H9 (cell line): ENCODE measurements at regions not wholly inside any gene's neighbourhood (a gene's known extent, or its start where the extent isn't known, plus 50 kb on each side); places are given as distances from the start of the nearest gene placed in this dataset.

Experiments
- DNase-seq: peaks from one replicate; pipeline ENCODE4 v3.0.0-alpha.2; 2017
- H2AFZ ChIP-seq: one replicate; pipeline ENCODE4 v1.6.1; 2013; ENCODE audit warnings: mild to moderate bottlenecking, low read length, control low read depth, moderate library complexity
- H2AK5ac ChIP-seq: 2 replicates; pipeline ENCODE4 v1.6.1; 2013; ENCODE audit warnings: low read length, control low read depth, mixed read lengths; ENCODE audit not compliant: insufficient read length
- H2BK120ac ChIP-seq: one replicate; pipeline ENCODE4 v1.6.1; 2013; ENCODE audit warnings: low read depth, mild to moderate bottlenecking, low read length, control low read depth, inconsistent platforms; ENCODE audit not compliant: poor library complexity, severe bottlenecking
- H2BK12ac ChIP-seq: 2 replicates; pipeline ENCODE4 v1.6.1; 2013; ENCODE audit warnings: low read length, control low read depth, mixed read lengths, low read depth; ENCODE audit not compliant: insufficient read length
- H2BK15ac ChIP-seq: 2 replicates; pipeline ENCODE4 v1.6.1; 2013; ENCODE audit warnings: low read depth, low read length, control low read depth
- H2BK20ac ChIP-seq: one replicate; pipeline ENCODE4 v1.6.1; 2013; ENCODE audit warnings: low read depth, mild to moderate bottlenecking, low read length, control low read depth, inconsistent platforms; ENCODE audit not compliant: poor library complexity, severe bottlenecking
- H2BK5ac ChIP-seq: 2 replicates; pipeline ENCODE4 v1.6.1; 2013; ENCODE audit warnings: low read length, control low read depth, mixed read lengths; ENCODE audit not compliant: insufficient read length
- H3K14ac ChIP-seq: 2 replicates; pipeline ENCODE4 v1.6.1; 2013; ENCODE audit warnings: low read length, control low read depth; ENCODE audit not compliant: insufficient read depth
- H3K18ac ChIP-seq: 2 replicates; pipeline ENCODE4 v1.6.1; 2013; ENCODE audit warnings: low read depth, mild to moderate bottlenecking, mixed read lengths, low read length, control low read depth; ENCODE audit not compliant: insufficient read length
- H3K23ac ChIP-seq: 2 replicates; pipeline ENCODE4 v1.6.1; 2013; ENCODE audit warnings: low read length, control low read depth, mixed read lengths, low read depth; ENCODE audit not compliant: insufficient read length
- H3K23me2 ChIP-seq: 2 replicates; pipeline ENCODE4 v1.6.1; 2013; ENCODE audit warnings: low read depth, mild to moderate bottlenecking, mixed read lengths, low read length, control low read depth; ENCODE audit not compliant: insufficient read length, poor library complexity, severe bottlenecking
- H3K27ac ChIP-seq: 2 replicates; pipeline ENCODE4 v1.5.1; 2013; ENCODE audit warnings: low read length, control low read depth, mixed read lengths, low read depth; ENCODE audit not compliant: insufficient read length
- H3K27me3 ChIP-seq: 2 replicates; pipeline ENCODE4 v1.6.1; 2013; ENCODE audit warnings: low read length, control low read depth, inconsistent platforms; ENCODE audit not compliant: insufficient read depth
- H3K4ac ChIP-seq: 2 replicates; pipeline ENCODE4 v1.6.1; 2013; ENCODE audit warnings: low read depth, mild to moderate bottlenecking, control low read depth, inconsistent platforms, low read length, moderate library complexity
- H3K4me1 ChIP-seq: 2 replicates; pipeline ENCODE4 v1.6.1; 2013; ENCODE audit warnings: low read length, control low read depth, inconsistent platforms; ENCODE audit not compliant: insufficient read depth
- H3K4me2 ChIP-seq: 2 replicates; pipeline ENCODE4 v1.6.1; 2013; ENCODE audit warnings: low read length, control low read depth, mixed read lengths; ENCODE audit not compliant: insufficient read length, insufficient read depth
- H3K56ac ChIP-seq: 2 replicates; pipeline ENCODE4 v1.6.1; 2013; ENCODE audit warnings: low read depth, mild to moderate bottlenecking, mixed read lengths, low read length, control low read depth; ENCODE audit not compliant: insufficient read length
- H3K79me1 ChIP-seq: 2 replicates; pipeline ENCODE4 v1.6.1; 2013; ENCODE audit warnings: low read depth, mild to moderate bottlenecking, moderate library complexity, low read length, control low read depth, inconsistent platforms; ENCODE audit not compliant: insufficient read depth, poor library complexity, severe bottlenecking
- H3K79me2 ChIP-seq: 2 replicates; pipeline ENCODE4 v1.6.1; 2013; ENCODE audit warnings: low read length, control low read depth, inconsistent platforms; ENCODE audit not compliant: insufficient read depth
- H3K9ac ChIP-seq: 2 replicates; pipeline ENCODE4 v1.6.1; 2013; ENCODE audit warnings: low read length, control low read depth, mixed read lengths; ENCODE audit not compliant: insufficient read length; ENCODE audit errors: extremely low read depth
- H3K9me3 ChIP-seq: one replicate; pipeline ENCODE4 v1.6.1; 2013; ENCODE audit warnings: low read depth, low read length, inconsistent platforms; ENCODE audit not compliant: control insufficient read depth
- H3T11ph ChIP-seq: one replicate; pipeline ENCODE4 v1.6.1; 2013; ENCODE audit warnings: mild to moderate bottlenecking, low read length, control low read depth, inconsistent platforms
- H4K20me1 ChIP-seq: one replicate; pipeline ENCODE4 v1.6.1; 2013; ENCODE audit not compliant: control insufficient read depth, insufficient read length, insufficient read depth
- H4K5ac ChIP-seq: 2 replicates; pipeline ENCODE4 v1.6.1; 2013; ENCODE audit warnings: low read depth, mild to moderate bottlenecking, mixed read lengths, low read length, control low read depth; ENCODE audit not compliant: insufficient read length
- H4K8ac ChIP-seq: replicated peaks from 2 replicates; pipeline ENCODE4 v1.6.1; 2013; ENCODE audit warnings: low read length, control low read depth, mixed read lengths, low read depth; ENCODE audit not compliant: insufficient read length
- H4K91ac ChIP-seq: 2 replicates; pipeline ENCODE4 v1.6.1; 2013; ENCODE audit warnings: low read depth, mild to moderate bottlenecking, moderate library complexity, mixed read lengths, low read length, control low read depth; ENCODE audit not compliant: insufficient read length
- H3K27ac Mint-ChIP-seq, 3 experiments: 2 replicates in 2 of 3; 3 replicates in 1 of 3; pipeline ENCODE4 v1.8.0; 2020 to 2021; ENCODE audit warnings: mixed read lengths in 3 of 3, mild to moderate bottlenecking in 1 of 3, moderate library complexity in 1 of 3
- H3K27me3 Mint-ChIP-seq: 2 replicates; pipeline ENCODE4 v1.8.0; 2021; ENCODE audit warnings: low read depth, mild to moderate bottlenecking, moderate library complexity, mixed read lengths
- H3K36me3 Mint-ChIP-seq, 3 experiments: 2 replicates in 2 of 3; 3 replicates in 1 of 3; pipeline ENCODE4 v1.8.0; 2020 to 2021; ENCODE audit warnings: low read depth in 3 of 3, mixed read lengths in 3 of 3; ENCODE audit not compliant: insufficient read depth in 1 of 3
- H3K4me1 Mint-ChIP-seq, 2 experiments: 2 replicates each; pipeline ENCODE4 v1.8.0; 2020; ENCODE audit warnings: mixed read lengths in 2 of 2
- H3K4me3 Mint-ChIP-seq, 2 experiments: 2 replicates in 1 of 2; 3 replicates in 1 of 2; pipeline ENCODE4 v1.8.0; 2020 to 2021; ENCODE audit warnings: mild to moderate bottlenecking in 2 of 2, mixed read lengths in 2 of 2, moderate library complexity in 1 of 2
- H3K9me3 Mint-ChIP-seq, 2 experiments: 2 replicates in 1 of 2; 3 replicates in 1 of 2; pipeline ENCODE4 v1.8.0; 2020; ENCODE audit warnings: mild to moderate bottlenecking in 2 of 2, mixed read lengths in 2 of 2, moderate library complexity in 1 of 2
- WGBS: extraction: QIAGEN DNeasy Blood & Tissue Kit; methylation state at CpG from one replicate; pipeline ENCODE4 v1.1.7; 2013; ENCODE audit warnings: missing lambda C conversion rate, low lambda C conversion rate, mixed read lengths; ENCODE audit not compliant: insufficient read length; ENCODE audit errors: extremely low coverage; 5-methylcytosine and 5-hydroxymethylcytosine counted together
- TF ChIP-seq, protein P1 (sequence below): fragments of 200-600 bp; sonication (generic); conservative IDR thresholded peaks from 3 replicates; pipeline ENCODE4 v1.8.0; 2021; ENCODE audit warnings: antibody characterized with exemption, mild to moderate bottlenecking

DNA sequence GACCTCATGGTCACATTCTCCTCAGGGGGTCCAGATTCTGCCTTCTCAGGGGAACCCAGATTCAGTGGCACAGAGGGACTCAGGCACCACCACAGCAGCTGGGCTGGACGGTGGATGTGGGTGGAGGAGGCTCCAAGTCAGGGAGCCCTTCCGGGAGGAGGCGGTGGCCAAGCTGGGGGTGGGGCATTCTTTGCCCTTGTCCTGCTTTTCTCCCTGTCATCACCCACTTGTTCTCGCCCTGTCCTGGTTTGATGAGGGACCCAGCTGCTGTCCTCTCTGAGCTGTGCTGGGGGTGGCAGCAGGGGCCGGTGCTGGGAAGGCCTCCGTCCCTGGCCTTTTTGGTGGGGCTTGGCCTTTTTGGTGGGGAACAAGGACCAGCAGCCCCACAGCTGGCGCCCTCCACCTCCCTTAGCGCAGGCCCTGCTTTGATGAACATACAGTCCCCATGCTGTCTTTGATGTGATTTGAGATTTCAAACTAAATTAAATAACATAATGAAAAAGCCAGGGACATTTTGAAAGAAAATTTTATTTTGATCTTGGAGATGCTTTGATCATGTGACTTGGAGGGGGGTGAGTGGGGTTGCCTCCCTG, 1168.2 kb downstream of the BRD1 start:
- Histone ChIP-seq H2BK120ac (no peak overlapping the region), H4K91ac (no peak overlapping the region), H3K79me2 (no peaks in the 10 kb centered on the region), H3K23me2 (no peaks in the 10 kb centered on the region), H3K4me1 (no peaks in the 10 kb centered on the region), H3K14ac (no peak overlapping the region; the same call in 1 of the 2 replicates), H3K27me3 (no peaks in the 10 kb centered on the region), H2BK5ac (no peak overlapping the region), H4K8ac (no peak overlapping the region), H3K27ac (no peak overlapping the region), H2AK5ac (no peak overlapping the region), H3K18ac (no peak overlapping the region), H3K23ac (no peak overlapping the region), H3K79me1 (no peaks in the 10 kb centered on the region), H2BK20ac (no peak overlapping the region), H3K9me3 (no peaks in the 10 kb centered on the region), H3K4ac (no peak overlapping the region), H4K20me1 (no peaks in the 10 kb centered on the region), H2AFZ (no peak overlapping the region), H4K5ac (no peak overlapping the region), H3K9ac (no peak overlapping the region), H2BK15ac (no peak overlapping the region), H3K4me2 (no peak overlapping the region), H2BK12ac (no peak overlapping the region), H3K56ac (no peak overlapping the region), H3T11ph (no peak overlapping the region)
- no CpG with 5 or more reads among the region's 8 CpGs for WGBS
- TF ChIP-seq, protein P1, sequence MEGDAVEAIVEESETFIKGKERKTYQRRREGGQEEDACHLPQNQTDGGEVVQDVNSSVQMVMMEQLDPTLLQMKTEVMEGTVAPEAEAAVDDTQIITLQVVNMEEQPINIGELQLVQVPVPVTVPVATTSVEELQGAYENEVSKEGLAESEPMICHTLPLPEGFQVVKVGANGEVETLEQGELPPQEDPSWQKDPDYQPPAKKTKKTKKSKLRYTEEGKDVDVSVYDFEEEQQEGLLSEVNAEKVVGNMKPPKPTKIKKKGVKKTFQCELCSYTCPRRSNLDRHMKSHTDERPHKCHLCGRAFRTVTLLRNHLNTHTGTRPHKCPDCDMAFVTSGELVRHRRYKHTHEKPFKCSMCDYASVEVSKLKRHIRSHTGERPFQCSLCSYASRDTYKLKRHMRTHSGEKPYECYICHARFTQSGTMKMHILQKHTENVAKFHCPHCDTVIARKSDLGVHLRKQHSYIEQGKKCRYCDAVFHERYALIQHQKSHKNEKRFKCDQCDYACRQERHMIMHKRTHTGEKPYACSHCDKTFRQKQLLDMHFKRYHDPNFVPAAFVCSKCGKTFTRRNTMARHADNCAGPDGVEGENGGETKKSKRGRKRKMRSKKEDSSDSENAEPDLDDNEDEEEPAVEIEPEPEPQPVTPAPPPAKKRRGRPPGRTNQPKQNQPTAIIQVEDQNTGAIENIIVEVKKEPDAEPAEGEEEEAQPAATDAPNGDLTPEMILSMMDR, result no peak
- no peak overlapping the region for H3K27ac Mint-ChIP-seq
- H3K36me3 Mint-ChIP-seq, result peaks cover 5 to 22% (median 22%) of the 10 kb centered on the region in 3 experiments; a peak in 6 of 7 replicates
- no peak overlapping the region for H3K4me3 Mint-ChIP-seq
- DNase-seq, result no peak
- H3K9me3 Mint-ChIP-seq, result peaks cover 12 to 17% of the 10 kb centered on the region in 2 experiments; a peak in 4 of 5 replicates
- H3K27me3 Mint-ChIP-seq, result no peaks in the 10 kb centered on the region
- 0 out of 4 replicates have a peak, but pooled peaks cover 0 to 3% of the 10 kb centered on the region in 2 experiments for H3K4me1 Mint-ChIP-seq
